Fibroblast of skin of scalp (primary cell): ENCODE measurements at regions not wholly inside any gene's neighbourhood (a gene's known extent, or its start where the extent isn't known, plus 50 kb on each side); places are given as distances from the start of the nearest gene placed in this dataset.

Experiments
- DNase-seq: peaks from one replicate; pipeline ENCODE4 v3.0.0-alpha.2; 2013

GRCh38 chr10:33410096-33410859, 75.8 kb upstream of the NRP1 start:
- DNase-seq, result no peak

- DNase-seq, result no peak
These were observed 72.1 kb upstream of the NRP1 start for GRCh38 chr10:33406596-33406995.

- no peak for DNase-seq
These were observed 68.0 kb upstream of the NRP1 start for GRCh38 chr10:33402220-33403073.

GRCh38 chr10:33401300-33401699, 66.8 kb upstream of the NRP1 start:
- no peak for DNase-seq

GRCh38 chr10:33398796-33399195, 64.3 kb upstream of the NRP1 start:
- no peak for DNase-seq

GRCh38 chr10:33396938-33397337, 62.5 kb upstream of the NRP1 start:
- no peak for DNase-seq

- DNase-seq, result no peak
These were observed 61.8 kb upstream of the NRP1 start for GRCh38 chr10:33396279-33396678.

- DNase-seq, result no peak
These were observed 60.7 kb upstream of the NRP1 start for GRCh38 chr10:33395201-33395600.

GRCh38 chr10:33392706-33393105, 58.2 kb upstream of the NRP1 start:
- DNase-seq, result no peak

- DNase-seq, result peak; percentile 57
These were observed 57.4 kb upstream of the NRP1 start for GRCh38 chr10:33391611-33392465.

- no peak for DNase-seq
These were observed 55.6 kb upstream of the NRP1 start for GRCh38 chr10:33390046-33390445.

GRCh38 chr10:33388785-33389184, 54.3 kb upstream of the NRP1 start:
- no peak for DNase-seq

- DNase-seq, result no peak
These were observed 53.9 kb upstream of the NRP1 start for GRCh38 chr10:33388382-33388781.

- DNase-seq, result no peak
These were observed 53.3 kb upstream of the NRP1 start for GRCh38 chr10:33387720-33388119.

GRCh38 chr10:33386926-33387325, 52.5 kb upstream of the NRP1 start:
- peak; percentile 65 for DNase-seq

GRCh38 chr10:33385686-33386085, 51.2 kb upstream of the NRP1 start:
- DNase-seq, result no peak

GRCh38 chr10:33385015-33385414, 50.5 kb upstream of the NRP1 start:
- no peak for DNase-seq
